SK-N-SH (cell line): ENCODE measurements at regions not wholly inside any gene's neighbourhood (a gene's known extent, or its start where the extent isn't known, plus 50 kb on each side); places are given as distances from the start of the nearest gene placed in this dataset.

Source experiments
- CTCF ChIA-PET: fragments of 300-600, 350-600 bp; formaldehyde crosslinking; extraction: SDS; loops from one replicate; lab custom pipeline; 2021; lab: Yijun Ruan, JAX
- POLR2A ChIA-PET: fragments of 350-600 bp; sonication (Branson Sonifier 250); formaldehyde crosslinking; extraction: SDS; loops from one replicate; lab custom pipeline; 2020; ENCODE audit warnings: antibody characterized with exemption, inconsistent platforms; lab: Yijun Ruan, JAX
- DNase-seq: peaks from one replicate; pipeline ENCODE4 v3.0.0; 2012
- H2AFZ ChIP-seq: fragments of 200-600 bp; sonication (generic); 2 replicates; pipeline ENCODE4 v1.8.1; 2016; ENCODE audit warnings: antibody characterized with exemption, mild to moderate bottlenecking, low read depth
- H3F3A ChIP-seq: fragments of 200-600 bp; sonication (generic); replicated peaks from 2 replicates; pipeline ENCODE3; 2016; ENCODE audit warnings: antibody characterized with exemption, mild to moderate bottlenecking; ENCODE audit not compliant: insufficient read depth
- H3K27ac ChIP-seq, 2 experiments: fragments of 200-500 bp in 1 of 2; fragments of 200-600 bp in 1 of 2; sonication (Bioruptor generic) in 1 of 2; sonication (generic), shearing (Covaris generic) in 1 of 2; 2 replicates each; pipeline versions ENCODE4 v1.5.1 to v1.6.1; 2014 to 2016; ENCODE audit warnings: low read depth in 2 of 2, inconsistent platforms in 1 of 2, low read length in 1 of 2, mild to moderate bottlenecking in 1 of 2, mixed read lengths in 1 of 2
- H3K27me3 ChIP-seq: fragments of 200-600 bp; sonication (generic), shearing (Covaris generic); 2 replicates; pipeline ENCODE4 v1.6.1; 2016; ENCODE audit warnings: mixed run types; ENCODE audit not compliant: insufficient read depth
- H3K36me3 ChIP-seq, 2 experiments: fragments of 200-500 bp in 1 of 2; fragments of 200-600 bp in 1 of 2; sonication (Bioruptor generic) in 1 of 2; sonication (generic) in 1 of 2; replicated peaks in 1 of 2; 2 replicates each; pipeline versions ENCODE3 to v1.5.1; 2014 to 2016; ENCODE audit warnings: low read length in 1 of 2, mild to moderate bottlenecking in 1 of 2; ENCODE audit not compliant: insufficient read depth in 2 of 2, control insufficient read depth in 1 of 2
- H3K4me1 ChIP-seq, 2 experiments: fragments of 200-500 bp in 1 of 2; fragments of 200-600 bp in 1 of 2; sonication (Bioruptor generic) in 1 of 2; sonication (generic), shearing (Covaris generic) in 1 of 2; 2 replicates each; pipeline versions ENCODE4 v1.5.1 to v1.6.1; 2014 to 2016; ENCODE audit warnings: low read depth in 1 of 2, low read length in 1 of 2, mixed run types in 1 of 2; ENCODE audit not compliant: insufficient read depth in 2 of 2, control insufficient read depth in 1 of 2
- H3K4me2 ChIP-seq: fragments of 200-600 bp; sonication (generic), shearing (Covaris generic); 2 replicates; pipeline ENCODE4 v1.6.1; 2017; ENCODE audit warnings: mixed run types
- H3K4me3 ChIP-seq, 2 experiments: fragments of 200-500 bp in 1 of 2; fragments of 200-600 bp in 1 of 2; sonication (Bioruptor generic) in 1 of 2; sonication (generic), shearing (Covaris generic) in 1 of 2; 2 replicates each; pipeline versions ENCODE4 v1.5.1 to v1.8.1; 2014 to 2016; ENCODE audit warnings: low read depth in 2 of 2, inconsistent platforms in 1 of 2, low read length in 1 of 2, mild to moderate bottlenecking in 1 of 2, mixed read lengths in 1 of 2, moderate library complexity in 1 of 2
- H3K79me2 ChIP-seq: fragments of 200-600 bp; sonication (generic); 2 replicates; pipeline ENCODE4 v1.8.1; 2017; ENCODE audit warnings: mild to moderate bottlenecking; ENCODE audit not compliant: insufficient read depth
- H3K9ac ChIP-seq: fragments of 200-600 bp; sonication (generic); 2 replicates; pipeline ENCODE4 v1.6.1; 2017; ENCODE audit warnings: mixed run types
- H3K9me2 ChIP-seq: fragments of 200-600 bp; sonication (generic); 2 replicates; pipeline ENCODE4 v1.6.1; 2017; ENCODE audit warnings: mixed run types
- H3K9me3 ChIP-seq: fragments of 200-600 bp; sonication (generic); 2 replicates; pipeline ENCODE4 v1.6.1; 2017; ENCODE audit warnings: mixed run types, mild to moderate bottlenecking, moderate library complexity
- H4K20me1 ChIP-seq: fragments of 200-600 bp; sonication (generic); 2 replicates; pipeline ENCODE4 v1.6.1; 2017; ENCODE audit warnings: mild to moderate bottlenecking, mixed run types; ENCODE audit not compliant: insufficient read depth
- CTCF ChIP-seq: fragments of 200-600 bp; sonication (generic); IDR thresholded peaks from 2 replicates; pipeline ENCODE4 v1.6.1; 2017; ENCODE audit warnings: antibody characterized with exemption, mild to moderate bottlenecking, moderate library complexity
- ELF1 ChIP-seq: IDR thresholded peaks from 2 replicates; pipeline ENCODE4 v1.4.0; 2012
- FOSL2 ChIP-seq: IDR thresholded peaks from 2 replicates; pipeline ENCODE4 v1.4.0; 2012; ENCODE audit warnings: low read depth, mild to moderate bottlenecking, moderate library complexity, borderline replicate concordance
- FOXJ3 ChIP-seq: sonication (generic); formaldehyde crosslinking; IDR thresholded peaks from 2 replicates; pipeline ENCODE4 v1.5.1; 2020; ENCODE audit warnings: mild to moderate bottlenecking, missing genetic modification reagents
- FOXM1 ChIP-seq: IDR thresholded peaks from 2 replicates; pipeline ENCODE4 v1.4.0; 2012; ENCODE audit warnings: low read depth, mild to moderate bottlenecking
- GATA2 ChIP-seq: sonication (generic); formaldehyde crosslinking; IDR thresholded peaks from 2 replicates; pipeline ENCODE4 v1.5.0; 2020; ENCODE audit warnings: mild to moderate bottlenecking, missing genetic modification reagents
- MAX ChIP-seq: IDR thresholded peaks from 2 replicates; pipeline ENCODE4 v1.4.0; 2012; ENCODE audit warnings: low read depth
- POLR2AphosphoS5 ChIP-seq: IDR thresholded peaks from 2 replicates; pipeline ENCODE4 v1.6.1; 2012; ENCODE audit warnings: low read depth, low read length
- REST ChIP-seq: IDR thresholded peaks from 2 replicates; pipeline ENCODE4 v1.6.1; 2012; ENCODE audit warnings: mild to moderate bottlenecking, low read depth, low read length, moderate library complexity
- RFX5 ChIP-seq: IDR thresholded peaks from 2 replicates; pipeline ENCODE4 v1.6.1; 2012; ENCODE audit warnings: mild to moderate bottlenecking, improper control_type of control experiment, low read length
- TAF1 ChIP-seq: IDR thresholded peaks from 2 replicates; pipeline ENCODE4 v1.6.1; 2012; ENCODE audit warnings: low read depth, mild to moderate bottlenecking, low read length, moderate library complexity, borderline replicate concordance
- USF2 ChIP-seq: fragments of 150-350 bp; IDR thresholded peaks from 2 replicates; pipeline ENCODE4 v1.6.1; 2017; ENCODE audit warnings: antibody characterized with exemption, low read length, low read depth, borderline replicate concordance
- YY1 ChIP-seq: IDR thresholded peaks from 2 replicates; pipeline ENCODE4 v1.4.0; 2012; ENCODE audit warnings: low read depth, mild to moderate bottlenecking
- WGBS: methylation state at CpG from one replicate; pipeline ENCODE4 v1.1.6; 2017; ENCODE audit warnings: low lambda C conversion rate; 5-methylcytosine and 5-hydroxymethylcytosine counted together

- TF ChIP-seq REST (no peak), ELF1 (no peak), MAX (no peak), GATA2 (CRISPR knock-in tag) (no peak), CTCF (no peak), RFX5 (no peak), FOXJ3 (CRISPR knock-in tag) (no peak)
Measured at GRCh38 chr4:162683659-162684370, 482.9 kb downstream of the NAF1 start (continued).

GRCh38 chr4:162682651-162683050, 484.0 kb downstream of the NAF1 start:
- ChIA-PET CTCF (no interaction called here), POLR2A (no interaction called here)
- no peak for TF ChIP-seq TAF1
- TF ChIP-seq FOXM1, result no peak
- no peak for TF ChIP-seq RFX5
- no peak for TF ChIP-seq MAX
- TF ChIP-seq POLR2AphosphoS5, result no peak
- TF ChIP-seq FOSL2, result no peak
- TF ChIP-seq USF2, result no peak
- TF ChIP-seq YY1, result no peak
- H3K36me3 ChIP-seq, result no peaks in the 10 kb centered on the region
- 14% methylated on average over 1 of the region's 1 CpG for WGBS
- DNase-seq, result no peak
- H3K27me3 ChIP-seq, result no peaks in the 10 kb centered on the region
- no peaks in the 10 kb centered on the region for H4K20me1 ChIP-seq
- no peaks in the 10 kb centered on the region for H3K9me2 ChIP-seq
- H3K27ac ChIP-seq, result no peak overlapping the region
- no peak overlapping the region for H3K9ac ChIP-seq
- peaks cover 20% of the 10 kb centered on the region; the same call in 1 of the 2 replicates for H3K9me3 ChIP-seq
- no peak overlapping the region for H3K4me2 ChIP-seq
- H3F3A ChIP-seq, result peaks cover 23% of the 10 kb centered on the region
- H3K4me1 ChIP-seq, result no peaks in the 10 kb centered on the region
- no peak overlapping the region for H3K4me3 ChIP-seq
- no peaks in the 10 kb centered on the region for H3K79me2 ChIP-seq
- H2AFZ ChIP-seq, result no peak overlapping the region
